GM18517 (cell line): ENCODE measurements at regions not wholly inside any gene's neighbourhood (a gene's known extent, or its start where the extent isn't known, plus 50 kb on each side); places are given as distances from the start of the nearest gene placed in this dataset.
A peak's percentile ranks its signal among the peaks of the same experiment; 100 is the strongest.
"Not testable (repeated sequence)": the region's sequence is repeated elsewhere in the genome, so short reads cannot be mapped to it uniquely, and the experiment has no call there.

ENCODE experiments used
- ATAC-seq: cut with Tn5 transposase; IDR thresholded peaks from one replicate; pipeline ENCODE4 v1.9.1; 2021; ENCODE audit warnings: mild to moderate bottlenecking, moderate library complexity; ENCODE audit not compliant: unreplicated experiment

DNA sequence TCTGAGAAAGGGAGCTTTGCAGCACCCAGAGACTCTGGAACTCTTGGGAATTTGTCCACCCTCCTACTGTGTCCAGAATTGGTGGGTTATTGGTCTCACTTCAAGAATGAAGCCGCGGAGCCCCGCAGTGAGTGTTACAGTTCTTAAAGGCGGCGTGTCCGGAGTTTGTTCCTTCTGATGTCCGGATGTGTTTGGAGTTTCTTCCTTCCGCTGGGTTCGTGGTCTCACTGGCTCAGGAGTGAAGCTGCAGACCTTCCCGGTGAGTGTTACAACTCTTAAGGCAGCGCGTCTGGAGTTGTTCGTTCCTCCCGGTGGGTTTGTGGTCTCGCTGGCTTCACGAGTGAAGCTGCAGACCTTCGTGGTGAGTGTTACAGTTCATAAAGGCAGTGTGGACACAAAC, 824.7 kb downstream of the LRRTM4 start:
- ATAC-seq = not testable (repeated sequence)

DNA sequence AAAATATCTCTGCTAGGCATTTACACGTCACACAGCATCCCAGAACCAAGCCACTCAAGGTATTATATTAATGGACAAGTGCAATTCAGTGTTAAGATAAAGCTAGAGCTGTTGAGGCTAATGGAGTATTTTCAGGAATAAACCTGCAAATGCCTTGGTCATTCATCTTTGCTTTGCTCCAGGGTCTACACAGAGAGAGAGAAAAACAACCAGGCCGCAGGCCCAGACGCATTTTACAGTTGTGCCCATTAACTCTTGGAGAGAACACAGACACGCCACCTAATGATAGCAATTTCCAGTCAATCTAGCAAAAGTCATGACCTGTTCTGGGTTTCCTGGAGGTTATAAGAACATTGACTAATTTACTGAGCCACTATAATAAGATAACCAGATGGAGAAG, 829.3 kb downstream of the LRRTM4 start:
- ATAC-seq = no peak

DNA sequence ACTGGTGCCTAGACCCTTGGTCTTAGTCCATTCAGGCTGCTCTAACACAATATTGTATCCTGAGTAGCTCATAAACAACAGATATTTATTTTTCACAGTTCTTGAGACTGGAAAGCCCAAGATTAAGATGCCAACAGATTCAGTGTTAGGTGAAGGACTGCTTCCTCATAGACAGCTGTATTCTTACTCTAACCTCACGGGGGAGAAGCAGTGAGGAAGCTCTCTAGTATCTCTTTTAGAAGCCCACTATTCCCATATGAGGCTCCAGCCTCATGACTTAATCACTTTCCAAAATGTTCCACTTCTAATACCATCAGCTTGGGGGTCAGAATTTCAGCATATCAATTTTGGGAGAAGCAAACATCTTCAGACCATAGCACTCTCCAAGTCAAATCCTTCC, 833.4 kb downstream of the LRRTM4 start:
- no peak for ATAC-seq

DNA sequence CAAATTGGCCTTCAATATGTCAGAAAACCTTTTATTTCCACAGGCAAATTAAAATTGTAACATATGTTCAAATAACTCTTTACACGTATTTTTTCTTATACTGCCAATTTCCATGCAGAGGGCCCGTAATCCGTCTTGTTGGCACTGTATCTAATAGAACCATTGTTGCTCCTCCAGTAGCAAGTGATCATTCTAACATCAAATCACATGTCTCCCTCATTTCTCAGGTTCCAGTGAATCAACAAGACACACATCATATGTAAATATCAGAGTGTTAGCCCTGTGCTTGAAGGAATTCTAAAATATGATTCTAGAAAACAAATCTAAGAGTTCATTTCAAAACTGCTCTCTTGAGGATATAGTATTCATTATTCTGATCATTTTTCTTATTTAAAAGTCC, 834.3 kb downstream of the LRRTM4 start:
- ATAC-seq = no peak

DNA sequence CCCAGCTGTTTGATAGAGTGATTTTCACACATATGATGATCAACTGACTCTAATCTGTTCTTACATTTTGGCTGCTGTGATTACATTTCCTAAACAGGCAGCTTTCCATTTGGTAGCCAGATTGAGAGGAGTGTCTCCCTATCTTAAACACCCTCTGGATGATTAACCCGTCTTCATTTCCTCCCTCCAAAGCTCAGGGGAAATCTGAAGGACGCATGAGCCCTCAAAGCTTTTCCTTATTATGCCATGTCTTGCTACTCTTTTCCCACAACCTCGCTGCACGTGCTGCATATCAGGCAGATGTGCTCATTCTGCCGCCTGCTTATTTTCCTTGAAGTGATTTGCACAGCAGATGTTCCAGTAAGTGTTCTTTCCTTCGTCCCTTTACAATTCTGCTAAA, 837.4 kb downstream of the LRRTM4 start:
- ATAC-seq = no peak

DNA sequence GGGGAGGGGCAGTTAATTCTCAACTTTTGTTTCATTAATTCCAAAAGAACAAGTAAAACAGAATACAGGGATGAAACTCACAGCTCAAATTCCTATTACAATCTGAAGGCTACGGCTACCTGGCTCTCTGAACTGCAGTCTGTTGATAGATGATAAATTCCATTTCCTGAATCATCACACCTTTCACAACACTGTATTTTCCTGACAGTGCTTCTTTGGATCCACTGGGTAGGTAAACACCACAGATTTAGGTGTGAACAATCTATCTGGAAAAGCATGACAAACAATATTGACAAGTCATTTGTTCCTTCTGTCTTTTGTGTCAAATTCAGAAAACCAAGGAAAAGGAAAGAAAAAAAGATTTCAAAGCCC, 843.2 kb downstream of the LRRTM4 start:
- ATAC-seq = no peak

DNA sequence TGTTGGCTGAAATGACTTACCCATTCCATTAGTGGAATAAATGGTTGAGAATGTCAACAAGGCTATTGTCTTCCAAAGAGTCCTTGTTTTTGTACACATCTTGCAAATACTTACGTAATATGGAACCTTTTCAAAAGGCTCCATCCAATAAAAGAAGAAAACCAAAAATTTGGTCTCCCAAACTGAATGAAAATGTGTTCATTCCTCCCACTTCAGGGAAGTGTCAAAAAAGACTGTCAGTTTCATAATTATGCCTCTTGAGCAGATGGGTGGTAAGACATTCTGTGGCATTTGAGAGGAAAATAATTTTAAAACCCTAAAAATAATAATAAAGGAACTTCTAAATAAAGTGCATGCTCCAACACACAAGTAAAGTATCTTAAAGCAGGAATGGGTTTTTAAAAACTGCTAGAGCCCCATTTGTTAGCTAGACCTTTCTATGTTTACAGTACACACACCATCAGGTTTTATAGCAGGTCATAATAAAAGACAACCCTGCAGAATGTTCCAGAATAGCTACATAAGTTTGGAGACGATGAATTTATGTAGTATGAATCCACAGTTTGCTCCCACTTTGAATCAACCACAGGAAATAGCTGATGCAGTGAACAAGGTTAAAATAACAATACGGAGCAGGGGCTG, 843.7 kb downstream of the LRRTM4 start:
- no peak for ATAC-seq

DNA sequence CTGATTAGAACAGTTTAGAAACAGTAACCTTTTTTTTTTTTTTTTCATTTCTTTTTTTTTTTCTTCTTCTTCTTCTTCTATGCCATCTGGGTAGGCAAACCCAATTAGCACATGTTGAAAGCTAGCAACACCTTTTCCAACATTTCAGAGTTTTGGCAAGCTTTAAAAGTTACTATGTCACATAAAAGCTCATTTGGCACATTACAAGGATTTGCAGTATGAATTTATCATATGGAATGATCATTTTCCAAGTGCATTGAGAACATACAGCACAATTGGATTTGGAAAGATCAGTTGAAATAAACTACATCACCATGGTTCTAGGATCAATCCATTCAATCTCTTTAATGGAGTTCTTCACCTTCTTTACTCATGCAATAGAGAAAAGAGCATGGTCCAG, 847.0 kb downstream of the LRRTM4 start:
- ATAC-seq = no peak

DNA sequence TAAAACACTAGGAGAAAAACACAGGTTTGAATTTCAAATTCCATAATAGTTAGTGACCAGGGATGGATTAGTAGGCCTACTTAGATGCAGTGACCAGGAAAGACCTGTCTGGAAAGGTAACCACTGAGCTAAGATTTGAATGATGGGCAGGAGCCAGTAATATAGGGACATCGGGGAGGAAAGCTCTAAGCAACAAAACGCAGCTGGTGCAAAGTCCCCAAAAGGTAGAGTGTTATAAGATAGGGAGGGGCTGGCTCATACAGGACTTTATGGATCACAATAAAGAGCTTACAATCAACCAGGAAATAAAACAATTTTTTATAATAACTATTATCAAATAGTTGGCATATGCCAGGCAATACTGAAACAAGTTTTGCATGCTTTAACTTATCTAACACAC, 849.4 kb downstream of the LRRTM4 start:
- ATAC-seq = no peak

DNA sequence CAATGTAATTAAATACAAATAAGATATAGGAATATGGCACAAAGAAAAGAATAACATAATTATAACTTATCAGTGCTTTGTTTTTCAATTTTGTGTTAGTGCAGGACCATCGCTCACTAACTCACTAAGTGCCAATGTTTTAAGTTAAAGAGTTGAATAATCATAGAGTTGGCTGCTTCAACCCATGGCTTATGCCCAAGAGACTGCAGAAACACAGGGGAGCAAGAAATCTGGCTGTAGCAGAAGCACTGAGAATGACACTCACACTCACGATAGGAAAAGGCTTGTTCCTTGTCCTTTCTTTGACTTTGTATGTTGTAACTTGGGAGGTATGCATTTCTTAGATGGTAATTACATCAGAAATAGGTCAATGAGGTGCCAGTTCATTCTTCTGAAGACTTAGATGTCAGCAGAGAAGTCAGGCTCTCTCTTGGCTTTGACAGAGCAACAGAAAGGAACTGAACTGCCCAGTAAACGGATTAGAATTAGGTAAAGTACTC, 852.2 kb downstream of the LRRTM4 start:
- no peak for ATAC-seq

DNA sequence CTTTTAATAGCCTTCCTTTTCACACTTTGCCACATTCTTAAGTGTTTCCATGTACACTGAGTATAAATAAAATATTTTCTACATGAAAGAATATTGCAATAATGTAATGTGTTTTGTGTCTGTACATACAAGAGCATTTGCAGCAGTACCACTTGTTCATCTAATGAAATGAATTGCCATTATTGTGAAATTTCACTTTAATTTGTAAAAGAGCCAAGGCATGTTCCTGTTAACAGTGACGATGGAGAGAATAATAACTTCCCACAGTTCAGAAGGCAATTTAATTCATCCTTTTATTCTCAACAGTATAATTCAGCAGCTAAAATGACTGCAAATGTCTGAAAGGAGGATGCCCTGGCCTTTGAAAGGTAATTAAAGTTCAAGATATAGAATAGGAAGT, 853.9 kb downstream of the LRRTM4 start:
- no peak for ATAC-seq

DNA sequence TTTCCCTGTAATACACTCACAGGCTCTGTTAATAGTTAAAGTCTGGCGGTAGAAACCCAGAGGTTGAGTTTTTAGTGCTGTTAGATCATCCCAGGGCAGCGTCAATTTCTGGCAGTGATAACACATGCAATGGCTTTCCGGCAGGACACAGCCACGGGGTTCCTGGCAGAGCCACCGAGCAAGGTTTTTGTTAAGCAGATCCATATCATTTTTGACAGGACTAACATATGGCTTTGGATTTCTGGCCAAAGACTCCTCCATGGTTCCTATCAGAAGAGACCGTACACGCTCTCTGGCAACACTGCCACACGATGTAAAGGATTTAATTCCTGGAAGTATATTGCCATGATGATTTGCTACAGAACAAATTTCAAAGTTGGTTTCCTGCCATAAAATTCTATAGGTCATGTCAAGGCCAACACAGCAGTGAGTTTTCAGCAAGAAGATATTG, 854.3 kb downstream of the LRRTM4 start:
- no peak for ATAC-seq

DNA sequence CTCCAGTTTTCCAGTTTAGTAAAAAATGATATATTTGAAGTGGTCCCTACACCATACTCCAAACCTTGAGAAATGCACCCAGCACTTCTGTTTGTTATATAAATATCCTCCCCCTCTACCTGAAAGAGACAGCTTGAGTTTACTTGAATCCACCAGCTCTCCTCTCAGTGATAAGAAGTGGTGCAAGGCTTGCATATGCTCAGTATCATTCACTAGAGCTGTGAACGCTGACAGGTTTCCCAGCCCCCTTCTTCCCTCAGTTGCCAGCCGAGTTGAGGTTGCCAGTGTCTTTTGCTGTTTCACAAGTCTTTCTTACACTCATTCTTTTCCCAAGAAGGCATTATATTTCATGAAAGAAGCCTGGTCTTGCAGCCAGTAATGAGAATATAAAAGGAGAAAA, 880.0 kb downstream of the LRRTM4 start:
- ATAC-seq = no peak

DNA sequence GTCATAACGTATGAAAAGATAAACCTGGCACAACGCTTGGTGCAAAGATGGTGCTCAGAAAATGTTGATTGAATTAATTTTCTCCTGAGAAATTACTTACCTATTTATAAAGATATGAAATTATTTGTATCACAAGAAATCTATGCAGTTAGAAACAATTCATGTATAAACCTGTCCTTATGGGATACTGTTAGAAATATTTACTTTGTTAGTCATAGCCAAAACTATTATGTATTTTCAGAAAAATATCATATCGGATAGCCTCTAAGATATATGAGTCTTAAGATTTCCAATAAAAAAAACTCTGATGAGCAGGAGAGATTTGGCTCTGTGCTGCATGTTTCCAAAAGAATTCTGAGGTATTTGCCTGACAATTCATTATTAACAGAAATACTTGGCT, 880.7 kb downstream of the LRRTM4 start:
- no peak for ATAC-seq

DNA sequence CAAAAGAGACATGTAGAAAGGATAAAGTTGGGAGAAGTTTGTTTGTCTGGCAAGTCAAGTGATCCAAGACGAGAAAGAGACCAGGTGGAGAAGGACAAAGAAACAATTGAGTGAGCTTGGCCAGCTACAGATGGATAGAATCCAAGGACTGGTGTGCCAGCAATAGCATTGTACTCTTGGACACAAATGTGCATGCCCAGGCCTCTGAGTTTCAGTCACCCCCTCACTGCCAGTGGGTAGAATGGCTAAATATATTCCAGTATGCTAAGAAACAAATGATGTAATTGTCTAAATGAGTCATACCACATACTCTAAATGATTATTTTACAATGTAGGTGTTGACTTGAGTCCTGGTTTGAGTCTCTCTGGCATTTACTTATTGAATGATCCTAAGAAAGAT, 881.3 kb downstream of the LRRTM4 start:
- no peak for ATAC-seq

DNA sequence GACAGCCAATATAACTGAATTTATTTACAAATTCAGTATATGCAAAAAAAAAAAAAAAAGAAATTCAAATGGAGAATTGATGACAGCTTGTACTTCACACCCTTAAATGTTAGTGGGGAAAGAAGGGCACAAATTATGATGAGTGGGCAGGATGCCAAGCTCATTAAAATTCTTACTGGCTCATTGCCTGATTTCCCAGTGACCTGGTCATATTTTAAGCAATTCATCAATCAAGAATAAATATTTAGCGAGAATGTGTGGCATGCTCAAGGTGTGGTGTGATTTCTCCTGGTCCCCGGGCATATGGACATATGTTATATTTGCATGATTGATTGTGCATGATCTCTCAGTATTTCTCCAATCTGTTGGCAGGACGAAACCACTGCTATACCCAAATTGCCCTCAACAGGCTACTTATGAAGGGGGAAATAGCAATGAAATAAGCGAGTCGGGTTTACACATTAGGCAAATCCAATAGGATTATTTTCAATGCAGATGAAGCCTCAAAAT, 883.0 kb downstream of the LRRTM4 start:
- no peak for ATAC-seq

DNA sequence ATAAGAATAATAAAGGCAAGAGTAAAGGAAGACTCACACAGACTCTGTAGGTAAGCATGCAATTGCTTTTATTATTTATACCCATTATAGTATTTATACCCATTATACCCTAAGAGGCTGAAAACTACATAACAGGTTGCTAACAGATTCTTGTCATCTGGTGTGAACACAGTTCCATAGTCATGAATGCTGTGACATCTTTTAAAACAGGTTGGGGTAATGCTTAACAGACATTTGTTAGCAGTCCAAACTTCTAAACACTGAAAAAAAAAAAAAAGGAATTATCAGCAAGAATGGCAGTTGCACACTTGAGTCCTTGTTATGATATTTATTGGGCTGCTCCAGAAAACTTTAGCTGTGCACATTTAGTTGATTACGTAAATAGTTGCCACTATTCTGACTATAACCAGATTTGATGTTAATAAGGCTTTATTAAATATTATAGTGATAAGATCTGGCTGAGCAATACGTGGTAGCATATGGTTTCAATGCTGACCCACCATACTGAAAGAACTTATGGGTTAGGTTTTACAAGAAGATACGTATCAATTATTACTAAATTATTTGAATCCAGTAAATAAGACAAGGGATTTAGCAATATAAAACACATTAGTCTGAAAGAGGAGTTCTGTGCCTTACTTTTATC, 888.8 kb downstream of the LRRTM4 start:
- no peak for ATAC-seq

DNA sequence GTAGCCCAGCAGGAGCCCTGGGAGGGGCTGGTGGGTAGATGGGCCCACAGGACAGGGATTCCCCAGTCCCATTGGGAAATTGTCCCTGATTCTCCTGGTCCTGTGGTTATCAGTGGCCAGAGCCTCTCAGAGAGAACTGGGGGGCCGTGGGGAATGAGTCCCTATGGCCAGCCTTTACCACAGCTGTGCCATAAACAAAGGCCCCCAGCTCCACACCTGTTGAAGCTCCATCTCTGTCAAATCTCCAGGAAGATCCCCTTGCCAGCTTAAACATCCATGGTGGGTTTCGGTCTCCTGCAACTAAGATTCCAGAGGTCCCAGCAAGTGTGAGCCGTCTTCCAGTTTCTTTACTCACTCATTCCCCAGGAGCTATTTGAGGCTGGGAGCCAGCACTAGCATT, 897.1 kb downstream of the LRRTM4 start:
- ATAC-seq = no peak

DNA sequence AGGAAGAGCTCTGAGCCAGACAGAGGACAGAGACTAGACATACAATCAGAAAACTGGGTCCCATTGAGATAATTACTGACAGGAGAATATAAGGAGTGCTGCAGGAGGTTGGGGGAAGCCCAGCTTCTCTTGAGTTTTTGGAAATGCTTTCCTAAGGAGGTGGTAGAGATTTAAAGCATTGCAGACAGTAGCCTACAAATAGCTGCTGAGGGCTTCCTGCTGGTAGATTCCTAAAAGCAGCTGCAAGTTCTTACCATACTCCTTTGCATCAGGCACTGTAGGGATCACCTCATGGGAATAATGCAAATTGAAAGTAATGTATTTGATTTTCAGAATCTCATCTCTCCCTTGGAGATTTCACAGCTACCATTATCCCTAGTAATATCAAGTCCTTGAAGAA, 902.6 kb upstream of the GCFC2 start:
- no peak for ATAC-seq

DNA sequence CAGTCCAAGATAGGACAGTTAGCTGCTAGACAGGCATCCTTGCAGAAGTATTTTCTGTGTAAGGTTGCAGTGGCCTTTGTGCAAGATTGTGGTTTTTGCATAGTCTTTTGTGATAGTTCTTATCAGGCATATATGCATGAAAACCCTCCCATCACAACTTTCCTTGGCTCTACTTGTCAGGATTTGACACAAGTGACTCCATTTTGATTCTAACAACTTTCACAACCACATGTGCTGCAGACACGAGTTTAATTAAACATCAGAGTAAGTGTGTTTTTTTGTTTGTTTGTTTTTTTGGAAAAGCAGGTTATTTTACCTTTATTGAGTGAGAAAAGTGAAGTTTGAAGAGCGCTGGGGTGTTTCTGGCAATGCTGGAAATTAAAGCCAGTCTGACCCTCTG, 902.0 kb upstream of the GCFC2 start:
- ATAC-seq = no peak

DNA sequence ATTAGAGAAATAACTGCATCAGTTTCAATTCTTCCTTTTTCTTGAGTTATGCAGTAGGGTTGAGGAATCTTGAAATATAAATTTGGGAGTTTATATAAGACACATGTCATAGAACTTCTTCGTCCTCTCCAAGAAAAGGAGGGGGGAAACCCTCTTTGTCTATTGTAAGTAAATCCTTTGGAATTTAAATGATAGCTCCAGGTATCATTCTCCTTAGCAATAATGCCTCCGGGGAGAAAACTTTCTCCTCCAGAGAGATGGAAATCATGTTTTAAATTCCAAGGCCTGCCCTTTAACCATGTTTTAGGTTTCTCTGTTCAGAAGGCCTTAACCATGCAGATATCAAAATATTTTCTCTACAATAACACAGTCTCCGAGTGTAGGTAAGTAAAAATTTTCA, 899.7 kb upstream of the GCFC2 start:
- no peak for ATAC-seq

DNA sequence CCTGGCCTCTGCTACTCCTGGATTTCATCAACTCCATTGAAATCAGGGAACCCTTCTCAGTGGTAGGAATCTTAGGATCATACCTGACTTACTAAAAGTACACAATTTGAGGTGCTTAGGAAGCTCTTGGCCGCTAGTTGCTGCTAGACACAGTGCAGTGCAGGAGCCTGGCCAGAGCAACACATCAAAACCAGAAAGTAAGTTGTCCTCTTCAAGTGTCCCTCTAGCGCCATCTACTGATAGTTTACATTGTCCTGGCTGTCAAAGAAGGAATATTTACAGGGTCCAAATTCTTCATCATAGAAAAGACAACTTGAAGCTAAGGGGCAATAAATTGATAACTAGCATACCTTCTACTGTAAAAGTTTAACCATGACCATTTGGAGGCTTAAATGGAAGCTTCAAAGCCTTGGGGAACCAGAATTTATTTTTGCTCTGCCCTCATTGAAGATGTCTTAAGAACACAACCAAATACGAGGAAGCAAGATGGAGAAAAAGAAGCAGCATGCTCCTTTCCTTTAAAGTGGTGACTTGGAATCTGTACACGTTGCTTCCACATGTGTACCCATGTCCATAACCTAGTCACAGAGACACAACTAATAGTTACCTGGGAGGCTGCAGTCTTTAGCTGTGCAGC, 889.1 kb upstream of the GCFC2 start:
- peak; percentile 98 for ATAC-seq
